Esophagus muscularis mucosa (tissue), 4 donors: ENCODE measurements at regions not wholly inside any gene's neighbourhood (a gene's known extent, or its start where the extent isn't known, plus 50 kb on each side); places are given as distances from the start of the nearest gene placed in this dataset.
"Not testable (repeated sequence)": the region's sequence is repeated elsewhere in the genome, so short reads cannot be mapped to it uniquely, and the experiment has no call there.

Experiments
- DNase-seq: peaks from one replicate; pipeline ENCODE4 v3.0.0-alpha.2; 2017; ENCODE audit errors: extremely low spot score
- H3K27ac ChIP-seq, 4 donors: fragments of 200-600 bp; sonication (generic); replicated peaks in 1 of 4; 1 replicate in 3 of 4; 2 replicates in 1 of 4; pipeline ENCODE4 v1.5.1; 2016 to 2019; ENCODE audit warnings: mild to moderate bottlenecking in 1 of 4
- H3K27me3 ChIP-seq, 4 donors: fragments of 200-600 bp; sonication (generic); one replicate each; pipeline versions ENCODE4 v1.5.1 to v1.6.0; 2016 to 2019
- H3K36me3 ChIP-seq, 4 donors: fragments of 200-600 bp; sonication (generic); one replicate each; pipeline ENCODE4 v1.5.1; 2016 to 2019
- H3K4me1 ChIP-seq, 4 donors: fragments of 200-600 bp; sonication (generic); one replicate each; pipeline ENCODE4 v1.5.1; 2016 to 2019
- H3K4me3 ChIP-seq, 4 donors: fragments of 200-600 bp; sonication (generic); 1 replicate in 2 of 4; 2 replicates in 2 of 4; pipeline ENCODE4 v1.5.1; 2016 to 2019; ENCODE audit warnings: mild to moderate bottlenecking in 4 of 4, moderate library complexity in 1 of 4
- H3K9me3 ChIP-seq, 4 donors: fragments of 200-600 bp; sonication (generic); 1 replicate in 3 of 4; 2 replicates in 1 of 4; pipeline ENCODE4 v1.5.1; 2016 to 2019
- EP300 ChIP-seq: sonication (generic); formaldehyde crosslinking; IDR thresholded peaks from one replicate; pipeline ENCODE4 v1.6.1; 2017; ENCODE audit warnings: antibody characterized with exemption
- POLR2A ChIP-seq: fragments of 450-650 bp; IDR thresholded peaks from one replicate; pipeline ENCODE4 v1.6.1; 2017; ENCODE audit warnings: antibody characterized with exemption, moderate library complexity, mild to moderate bottlenecking, low read depth
- POLR2AphosphoS5 ChIP-seq, 2 donors: sonication (generic); formaldehyde crosslinking; IDR thresholded peaks; one replicate each; pipeline ENCODE4 v1.6.1; 2017; ENCODE audit warnings: antibody characterized with exemption in 2 of 2
- WGBS: methylation state at CpG from one replicate; pipeline ENCODE4 v1.1.5; 2018; 5-methylcytosine and 5-hydroxymethylcytosine counted together
- intact Hi-C: fragments of 100-400 bp; cut with DNase I; formaldehyde crosslinking; loops from one replicate; pipeline ENCODE4 v1.15.1; 2023
- TF ChIP-seq, protein P1 (sequence below), 3 experiments: fragments of 200-600 bp in 2 of 3; fragments of 450-650 bp in 1 of 3; sonication (generic) in 2 of 3; IDR thresholded peaks; one replicate each; pipeline ENCODE4 v1.5.1; 2017 to 2019; ENCODE audit warnings: antibody characterized with exemption in 3 of 3, mild to moderate bottlenecking in 2 of 3, moderate library complexity in 1 of 3

DNA sequence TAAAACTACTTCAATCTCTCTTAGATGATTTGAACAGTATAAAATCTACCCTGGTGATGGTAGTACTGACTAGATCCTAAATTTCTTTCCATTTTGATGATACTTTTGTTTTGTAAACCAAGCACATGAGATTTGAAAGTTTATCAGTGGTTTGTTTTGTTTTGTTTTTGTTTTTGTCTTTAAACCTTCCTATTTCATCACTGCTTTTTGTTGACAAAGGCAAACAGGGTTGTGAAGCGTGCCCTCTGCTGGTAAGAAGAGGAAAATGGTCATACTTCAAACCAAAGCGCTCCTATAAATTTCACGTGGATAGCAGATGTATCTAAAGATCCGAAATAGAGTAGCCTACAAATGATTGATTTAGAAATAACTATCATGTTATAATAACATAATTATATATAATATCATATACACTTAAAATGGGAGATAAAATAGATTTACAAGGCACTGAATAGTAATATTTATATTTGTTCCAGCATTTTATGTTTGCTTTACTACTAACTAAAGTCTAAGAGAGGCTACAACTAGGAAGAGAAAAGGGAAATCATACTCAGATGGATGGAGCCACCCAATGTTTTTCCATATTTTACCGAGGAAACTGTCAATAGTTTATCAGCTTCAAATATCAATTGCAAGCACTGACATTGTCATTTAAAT is 254.0 kb upstream of the USP15 start:
- H3K4me3 ChIP-seq, result no peak overlapping the region

DNA sequence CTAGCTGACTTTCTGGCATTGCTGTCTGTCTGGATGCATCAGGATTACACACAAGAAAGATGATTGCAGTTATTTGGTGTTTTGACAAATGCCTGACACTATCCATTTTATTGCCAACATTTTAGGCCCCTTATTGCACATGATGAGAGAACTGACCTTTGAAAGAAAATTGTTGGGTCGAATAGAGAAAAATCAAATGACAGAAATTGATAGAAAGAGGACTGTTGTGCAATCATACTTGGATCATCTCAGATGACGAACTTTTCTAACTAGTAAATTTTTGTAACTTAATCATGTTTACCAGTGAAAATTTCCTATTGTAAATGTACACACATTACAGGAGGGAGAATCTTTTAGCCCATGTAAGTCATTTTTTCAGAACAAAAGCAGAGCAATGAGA is 251.5 kb upstream of the USP15 start:
- intact Hi-C loops, result no loop called here
- H3K27me3 ChIP-seq, result no peaks in the 10 kb centered on the region
- no peaks in the 10 kb centered on the region for H3K36me3 ChIP-seq
- H3K9me3 ChIP-seq, result no peaks in the 10 kb centered on the region
- no peak for DNase-seq
- H3K4me1 ChIP-seq, result no peaks in the 10 kb centered on the region
- no peak overlapping the region for H3K4me3 ChIP-seq
- no peak for TF ChIP-seq POLR2AphosphoS5 (IDR thresholded peaks at IDR 0.05)
- TF ChIP-seq, protein P1, sequence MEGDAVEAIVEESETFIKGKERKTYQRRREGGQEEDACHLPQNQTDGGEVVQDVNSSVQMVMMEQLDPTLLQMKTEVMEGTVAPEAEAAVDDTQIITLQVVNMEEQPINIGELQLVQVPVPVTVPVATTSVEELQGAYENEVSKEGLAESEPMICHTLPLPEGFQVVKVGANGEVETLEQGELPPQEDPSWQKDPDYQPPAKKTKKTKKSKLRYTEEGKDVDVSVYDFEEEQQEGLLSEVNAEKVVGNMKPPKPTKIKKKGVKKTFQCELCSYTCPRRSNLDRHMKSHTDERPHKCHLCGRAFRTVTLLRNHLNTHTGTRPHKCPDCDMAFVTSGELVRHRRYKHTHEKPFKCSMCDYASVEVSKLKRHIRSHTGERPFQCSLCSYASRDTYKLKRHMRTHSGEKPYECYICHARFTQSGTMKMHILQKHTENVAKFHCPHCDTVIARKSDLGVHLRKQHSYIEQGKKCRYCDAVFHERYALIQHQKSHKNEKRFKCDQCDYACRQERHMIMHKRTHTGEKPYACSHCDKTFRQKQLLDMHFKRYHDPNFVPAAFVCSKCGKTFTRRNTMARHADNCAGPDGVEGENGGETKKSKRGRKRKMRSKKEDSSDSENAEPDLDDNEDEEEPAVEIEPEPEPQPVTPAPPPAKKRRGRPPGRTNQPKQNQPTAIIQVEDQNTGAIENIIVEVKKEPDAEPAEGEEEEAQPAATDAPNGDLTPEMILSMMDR (IDR thresholded peaks at IDR 0.05), result no peak
- TF ChIP-seq EP300, result no peak
- no peak for TF ChIP-seq POLR2A
- WGBS, result 75% methylated on average over 2 of the region's 2 CpGs
- H3K27ac ChIP-seq, result no peak overlapping the region

More for the DNA sequence above, 254.0 kb upstream of the USP15 start:
- Histone ChIP-seq H3K27ac (no peak overlapping the region), H3K27me3 (no peaks in the 10 kb centered on the region), H3K4me1 (no peaks in the 10 kb centered on the region), H3K36me3 (no peaks in the 10 kb centered on the region), H3K9me3 (no peaks in the 10 kb centered on the region)
- intact Hi-C loops, result no loop called here
- DNase-seq, result no peak
- 40% methylated on average over 5 of the region's 5 CpGs for WGBS
- TF ChIP-seq, protein P1 (IDR thresholded peaks at IDR 0.05), result peak in 2 of 3 experiments; percentile 40 to 55
- TF ChIP-seq EP300, result no peak

DNA sequence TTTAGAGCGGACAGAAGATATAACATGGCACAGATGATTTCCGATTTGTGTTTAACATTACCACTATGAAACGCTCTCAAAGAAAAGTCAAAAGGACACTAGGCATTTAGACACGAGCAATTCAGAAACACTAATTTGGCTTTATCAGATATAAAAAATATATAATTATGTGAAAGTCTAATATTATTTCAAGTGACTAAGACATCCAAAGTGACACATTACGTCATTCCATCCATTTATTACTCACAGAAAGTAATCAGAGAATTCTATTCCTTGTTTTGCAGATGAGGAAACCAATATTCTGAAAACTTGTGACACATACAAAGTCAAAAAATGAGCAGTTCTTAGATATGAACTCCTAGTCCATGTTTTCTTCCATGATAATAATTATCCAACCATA is 250.8 kb upstream of the USP15 start:
- intact Hi-C loops, result no loop called here
- 93% methylated on average over 5 of the region's 5 CpGs for WGBS

DNA sequence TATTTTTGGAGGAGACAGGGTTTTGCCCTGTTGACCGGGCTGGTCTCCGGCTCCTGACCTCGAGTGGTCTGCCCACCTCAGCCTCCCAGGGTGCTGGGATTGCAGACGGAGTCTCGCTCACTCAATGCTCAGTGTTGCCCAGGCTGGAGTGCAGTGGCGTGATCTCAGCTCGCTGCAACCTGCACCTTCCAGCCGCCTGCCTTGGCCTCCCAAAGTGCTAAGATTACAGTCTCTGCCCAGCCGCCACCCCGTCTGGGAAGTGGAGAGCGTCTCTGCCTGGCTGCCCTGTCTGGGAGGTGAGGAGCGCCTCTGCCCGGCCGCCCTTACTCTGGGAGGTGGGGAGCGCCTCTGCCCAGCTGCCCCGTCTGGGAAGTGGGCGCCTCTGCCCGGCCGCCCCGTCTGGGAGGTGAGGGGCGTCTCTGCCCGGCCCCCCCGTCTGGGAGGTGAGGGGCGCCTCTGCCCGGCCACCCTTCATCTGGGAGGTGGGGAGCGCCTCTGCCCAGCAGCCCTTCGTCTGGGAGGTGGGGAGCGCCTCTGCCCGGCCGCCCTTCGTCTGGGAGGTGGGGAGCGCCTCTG is 249.8 kb upstream of the USP15 start:
- H3K27ac ChIP-seq, DNase-seq, intact Hi-C loops, H3K9me3 ChIP-seq, H3K4me3 ChIP-seq, H3K36me3 ChIP-seq, H3K4me1 ChIP-seq, H3K27me3 ChIP-seq: not testable (repeated sequence)
- no CpG with 5 or more reads among the region's 32 CpGs for WGBS

More for the DNA sequence above, 250.8 kb upstream of the USP15 start:
- Histone ChIP-seq H3K27me3 (no peaks in the 10 kb centered on the region), H3K4me1 (no peaks in the 10 kb centered on the region), H3K9me3 (no peaks in the 10 kb centered on the region), H3K27ac (no peak overlapping the region), H3K36me3 (no peaks in the 10 kb centered on the region), H3K4me3 (no peak overlapping the region)
- TF ChIP-seq, protein P1 (IDR thresholded peaks at IDR 0.05), result no peak
- TF ChIP-seq EP300, result no peak
- no peak for TF ChIP-seq POLR2A
- TF ChIP-seq POLR2AphosphoS5 (IDR thresholded peaks at IDR 0.05), result no peak
- DNase-seq, result no peak

DNA sequence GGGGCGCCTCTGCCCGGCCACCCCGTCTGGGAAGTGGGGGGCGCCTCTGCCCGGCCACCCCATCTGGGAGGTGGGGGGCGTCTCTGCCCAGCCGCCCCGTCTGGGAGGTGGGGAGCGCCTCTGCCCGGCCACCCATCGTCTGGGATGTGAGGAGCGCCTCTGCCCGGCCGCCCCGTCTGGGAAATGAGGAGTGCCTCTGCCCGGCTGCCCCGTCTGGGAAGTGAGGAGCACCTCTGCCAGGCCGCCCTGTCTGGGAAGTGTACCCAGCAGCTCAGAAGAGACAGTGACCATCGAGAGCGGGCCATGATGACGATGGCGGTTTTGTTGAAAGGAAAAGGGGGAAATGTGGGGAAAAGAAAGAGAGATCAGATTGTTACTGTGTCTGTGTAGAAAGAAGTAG is 249.2 kb upstream of the USP15 start:
- H3K36me3 ChIP-seq, H3K27ac ChIP-seq, H3K9me3 ChIP-seq, H3K4me1 ChIP-seq, intact Hi-C loops, DNase-seq, H3K27me3 ChIP-seq, H3K4me3 ChIP-seq: not testable (repeated sequence)
- WGBS, result 99% methylated on average over 7 of the region's 22 CpGs

DNA sequence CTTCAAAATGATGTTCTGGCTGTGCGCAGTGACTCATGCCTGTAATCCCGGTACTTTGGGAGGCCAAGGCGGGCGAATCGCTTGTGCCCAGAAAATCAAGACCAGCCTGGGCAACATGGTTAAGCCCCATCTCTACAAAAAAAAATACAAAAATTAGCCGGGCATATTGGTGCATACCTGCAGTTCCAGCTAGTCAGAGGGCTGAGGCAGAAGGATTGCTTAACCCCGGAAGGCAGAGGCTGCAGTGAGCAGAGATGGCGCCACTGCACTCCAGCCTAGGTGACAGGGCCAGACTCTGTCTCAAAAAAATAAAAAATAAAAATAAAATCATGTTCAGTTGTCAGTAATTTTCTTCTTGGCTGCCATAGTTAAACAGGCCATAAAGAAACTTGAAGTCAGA is 245.9 kb upstream of the USP15 start:
- 86% methylated on average over 8 of the region's 8 CpGs for WGBS
- Histone ChIP-seq H3K36me3 (no peaks in the 10 kb centered on the region), H3K9me3 (no peaks in the 10 kb centered on the region), H3K27ac (no peak overlapping the region), H3K4me1 (no peaks in the 10 kb centered on the region), H3K27me3 (no peaks in the 10 kb centered on the region), H3K4me3 (no peak overlapping the region)
- no peak for DNase-seq
- intact Hi-C loops, result no loop called here
- TF ChIP-seq, protein P1 (IDR thresholded peaks at IDR 0.05), result no peak
- TF ChIP-seq EP300, result no peak
- no peak for TF ChIP-seq POLR2AphosphoS5 (IDR thresholded peaks at IDR 0.05)
- TF ChIP-seq POLR2A, result no peak
